Loucy (cell line): ENCODE measurements at regions not wholly inside any gene's neighbourhood (a gene's known extent, or its start where the extent isn't known, plus 50 kb on each side); places are given as distances from the start of the nearest gene placed in this dataset.

Experiments used
- EZH2phosphoT487 ChIP-seq: fragments of 200-600 bp; IDR thresholded peaks from 2 replicates; pipeline ENCODE4 v1.6.1; 2018; ENCODE audit warnings: antibody characterized with exemption, mild to moderate bottlenecking, moderate library complexity, borderline replicate concordance
- TF ChIP-seq, protein P1 (sequence below): fragments of 200-600 bp; sonication (generic); conservative IDR thresholded peaks from 2 replicates; pipeline ENCODE4 v1.5.1; 2014; ENCODE audit warnings: mild to moderate bottlenecking, antibody characterized with exemption, low read length

DNA sequence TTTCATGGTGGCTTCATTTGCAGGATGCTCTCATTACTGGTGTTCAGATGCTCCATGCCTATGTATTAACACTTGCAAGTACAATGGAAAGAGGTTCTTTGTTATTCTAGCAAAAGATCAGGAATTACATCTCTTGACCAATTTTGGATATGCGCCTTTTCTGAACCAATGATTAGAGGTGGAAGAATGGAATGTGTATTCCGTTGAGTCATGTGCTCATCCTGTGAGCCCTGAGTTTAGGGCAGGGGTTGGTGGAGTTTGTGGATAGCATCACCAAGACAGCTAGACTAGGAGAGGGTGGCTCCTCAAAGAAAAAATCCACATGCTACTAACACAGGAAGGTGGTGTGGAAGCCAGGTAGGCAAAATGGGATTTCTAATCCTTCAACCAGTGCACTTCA is 80.7 kb upstream of the SLC25A26 start:
- TF ChIP-seq, protein P1, sequence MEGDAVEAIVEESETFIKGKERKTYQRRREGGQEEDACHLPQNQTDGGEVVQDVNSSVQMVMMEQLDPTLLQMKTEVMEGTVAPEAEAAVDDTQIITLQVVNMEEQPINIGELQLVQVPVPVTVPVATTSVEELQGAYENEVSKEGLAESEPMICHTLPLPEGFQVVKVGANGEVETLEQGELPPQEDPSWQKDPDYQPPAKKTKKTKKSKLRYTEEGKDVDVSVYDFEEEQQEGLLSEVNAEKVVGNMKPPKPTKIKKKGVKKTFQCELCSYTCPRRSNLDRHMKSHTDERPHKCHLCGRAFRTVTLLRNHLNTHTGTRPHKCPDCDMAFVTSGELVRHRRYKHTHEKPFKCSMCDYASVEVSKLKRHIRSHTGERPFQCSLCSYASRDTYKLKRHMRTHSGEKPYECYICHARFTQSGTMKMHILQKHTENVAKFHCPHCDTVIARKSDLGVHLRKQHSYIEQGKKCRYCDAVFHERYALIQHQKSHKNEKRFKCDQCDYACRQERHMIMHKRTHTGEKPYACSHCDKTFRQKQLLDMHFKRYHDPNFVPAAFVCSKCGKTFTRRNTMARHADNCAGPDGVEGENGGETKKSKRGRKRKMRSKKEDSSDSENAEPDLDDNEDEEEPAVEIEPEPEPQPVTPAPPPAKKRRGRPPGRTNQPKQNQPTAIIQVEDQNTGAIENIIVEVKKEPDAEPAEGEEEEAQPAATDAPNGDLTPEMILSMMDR, result no peak
- TF ChIP-seq EZH2phosphoT487, result no peak
